Upper lobe of left lung (tissue), 6 donors: ENCODE measurements at regions not wholly inside any gene's neighbourhood (a gene's known extent, or its start where the extent isn't known, plus 50 kb on each side); places are given as distances from the start of the nearest gene placed in this dataset.
A peak's percentile ranks its signal among the peaks of the same experiment; 100 is the strongest.

Source experiments
- ATAC-seq, 2 donors: fragments of 200-7000 bp; cut with Tn5 transposase; one replicate each; pipeline ENCODE4 v1.9.1; 2022; ENCODE audit warnings: mild to moderate bottlenecking in 2 of 2, moderate library complexity in 2 of 2; ENCODE audit not compliant: low FRiP score in 2 of 2
- DNase-seq, 2 donors: peaks; one replicate each; pipeline ENCODE4 v3.0.0-alpha.2; 2019 to 2020
- H3K27ac ChIP-seq, 4 donors: fragments of 200-600 bp; sonication (generic); one replicate each; pipeline ENCODE4 v1.5.1; 2016 to 2019
- H3K27me3 ChIP-seq, 4 donors: fragments of 200-600 bp; sonication (generic); one replicate each; pipeline ENCODE4 v1.5.1; 2017 to 2019
- H3K36me3 ChIP-seq, 4 donors: fragments of 200-600 bp; sonication (generic); one replicate each; pipeline ENCODE4 v1.5.1; 2016 to 2019
- H3K4me1 ChIP-seq, 4 donors: fragments of 200-600 bp; sonication (generic); one replicate each; pipeline ENCODE4 v1.5.1; 2018 to 2019
- H3K4me3 ChIP-seq, 4 donors: fragments of 200-600 bp; sonication (generic); one replicate each; pipeline ENCODE4 v1.5.1; 2017 to 2019; ENCODE audit warnings: mild to moderate bottlenecking in 2 of 4, moderate library complexity in 1 of 4
- H3K9me3 ChIP-seq, 4 donors: fragments of 200-600 bp; sonication (generic); one replicate each; pipeline ENCODE4 v1.5.1; 2018 to 2019
- EP300 ChIP-seq, 4 donors: sonication (generic); formaldehyde crosslinking; IDR thresholded peaks; one replicate each; pipeline ENCODE4 v1.5.1; 2017; ENCODE audit warnings: antibody characterized with exemption in 4 of 4, control low read depth in 2 of 4
- POLR2A ChIP-seq, 4 donors: fragments of 450-650 bp; IDR thresholded peaks; one replicate each; pipeline ENCODE4 v1.5.1; 2016 to 2017; ENCODE audit warnings: antibody characterized with exemption in 4 of 4, mild to moderate bottlenecking in 2 of 4
- POLR2AphosphoS5 ChIP-seq, 2 donors: sonication (generic); formaldehyde crosslinking; IDR thresholded peaks; one replicate each; pipeline ENCODE4 v1.5.1; 2017; ENCODE audit warnings: antibody characterized with exemption in 2 of 2
- WGBS, 2 donors: methylation state at CpG; one replicate each; pipeline ENCODE4 v1.1.5; 2017 to 2018; 5-methylcytosine and 5-hydroxymethylcytosine counted together
- TF ChIP-seq, protein P1 (sequence below), 6 experiments: fragments of 450-650 bp in 4 of 6; fragments of 200-600 bp in 2 of 6; sonication (generic) in 2 of 6; IDR thresholded peaks; one replicate each; pipeline ENCODE4 v1.5.1; 2016 to 2019; ENCODE audit warnings: antibody characterized with exemption in 6 of 6
- donor health status: DM: no; HTN: no; CAD: no; lungs with moderate emphysema.
- donor health status: DM: no; HTN: yes; CAD: no; lungs with severe emphysema.

GRCh38 chr5:74112372-74113195, 486.6 kb downstream of the ARHGEF28 start:
- no peaks in the 10 kb centered on the region for H3K27me3 ChIP-seq
- no peaks in the 10 kb centered on the region for H3K36me3 ChIP-seq
- 85 to 95% methylated on average over 3 of the region's 3 CpGs for WGBS, 2 donors
- no peak for TF ChIP-seq POLR2A (IDR thresholded peaks at IDR 0.05)
- TF ChIP-seq, protein P1, sequence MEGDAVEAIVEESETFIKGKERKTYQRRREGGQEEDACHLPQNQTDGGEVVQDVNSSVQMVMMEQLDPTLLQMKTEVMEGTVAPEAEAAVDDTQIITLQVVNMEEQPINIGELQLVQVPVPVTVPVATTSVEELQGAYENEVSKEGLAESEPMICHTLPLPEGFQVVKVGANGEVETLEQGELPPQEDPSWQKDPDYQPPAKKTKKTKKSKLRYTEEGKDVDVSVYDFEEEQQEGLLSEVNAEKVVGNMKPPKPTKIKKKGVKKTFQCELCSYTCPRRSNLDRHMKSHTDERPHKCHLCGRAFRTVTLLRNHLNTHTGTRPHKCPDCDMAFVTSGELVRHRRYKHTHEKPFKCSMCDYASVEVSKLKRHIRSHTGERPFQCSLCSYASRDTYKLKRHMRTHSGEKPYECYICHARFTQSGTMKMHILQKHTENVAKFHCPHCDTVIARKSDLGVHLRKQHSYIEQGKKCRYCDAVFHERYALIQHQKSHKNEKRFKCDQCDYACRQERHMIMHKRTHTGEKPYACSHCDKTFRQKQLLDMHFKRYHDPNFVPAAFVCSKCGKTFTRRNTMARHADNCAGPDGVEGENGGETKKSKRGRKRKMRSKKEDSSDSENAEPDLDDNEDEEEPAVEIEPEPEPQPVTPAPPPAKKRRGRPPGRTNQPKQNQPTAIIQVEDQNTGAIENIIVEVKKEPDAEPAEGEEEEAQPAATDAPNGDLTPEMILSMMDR (IDR thresholded peaks at IDR 0.05), result no peak
- H3K4me3 ChIP-seq, result no peak overlapping the region
- ATAC-seq (no peak), DNase-seq (no peak)
- H3K4me1 ChIP-seq, result no peaks in the 10 kb centered on the region
- no peak overlapping the region for H3K27ac ChIP-seq
- no peaks in the 10 kb centered on the region for H3K9me3 ChIP-seq

- WGBS, 2 donors, result 47 to 56% methylated on average over 2 of the region's 2 CpGs
- ATAC-seq (no peak), DNase-seq (no peak)
- Histone ChIP-seq H3K27me3 (no peaks in the 10 kb centered on the region), H3K9me3 (no peaks in the 10 kb centered on the region), H3K4me1 (no peaks in the 10 kb centered on the region), H3K4me3 (no peak overlapping the region), H3K27ac (no peak overlapping the region), H3K36me3 (no peaks in the 10 kb centered on the region)
- no peak for TF ChIP-seq EP300 (IDR thresholded peaks at IDR 0.05)
- TF ChIP-seq, protein P1 (IDR thresholded peaks at IDR 0.05), result no peak
- no peak for TF ChIP-seq POLR2A (IDR thresholded peaks at IDR 0.05)
- TF ChIP-seq POLR2AphosphoS5 (IDR thresholded peaks at IDR 0.05), result no peak
Observed at GRCh38 chr5:74111764-74112163, 485.8 kb downstream of the ARHGEF28 start.

DNA sequence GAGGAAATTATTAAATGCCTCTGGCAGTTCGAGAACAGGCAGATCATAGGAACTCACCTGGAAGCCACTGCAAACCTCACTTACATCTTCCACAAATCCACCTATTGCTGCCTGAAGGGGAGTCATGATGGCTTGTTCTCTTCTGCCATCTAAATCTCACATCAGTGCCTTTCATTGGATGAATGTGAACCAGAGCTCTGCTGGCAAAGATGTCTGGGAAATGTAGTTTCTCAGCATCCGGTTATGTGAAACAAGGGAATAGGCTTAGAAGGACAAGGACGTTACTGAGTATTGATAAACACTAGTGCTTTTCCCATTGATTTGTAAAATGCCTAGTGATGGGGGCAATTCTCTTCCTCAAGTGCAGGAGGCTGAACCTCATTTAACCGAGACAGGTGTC, 483.3 kb downstream of the ARHGEF28 start:
- no peak for TF ChIP-seq POLR2A (IDR thresholded peaks at IDR 0.05)
- TF ChIP-seq POLR2AphosphoS5 (IDR thresholded peaks at IDR 0.05), result no peak
- TF ChIP-seq, protein P1 (IDR thresholded peaks at IDR 0.05), result no peak
- no peak for TF ChIP-seq EP300 (IDR thresholded peaks at IDR 0.05)
- ATAC-seq, result no peak
- Histone ChIP-seq H3K27me3 (no peaks in the 10 kb centered on the region), H3K4me3 (no peak overlapping the region), H3K36me3 (no peaks in the 10 kb centered on the region), H3K4me1 (peaks cover 4 to 10% (median 9%) of the 10 kb centered on the region in 4 donors), H3K27ac (no peak overlapping the region), H3K9me3 (no peaks in the 10 kb centered on the region)
- no peak for DNase-seq
- 87 to 89% methylated on average over 4 of the region's 4 CpGs for WGBS, 2 donors

DNA sequence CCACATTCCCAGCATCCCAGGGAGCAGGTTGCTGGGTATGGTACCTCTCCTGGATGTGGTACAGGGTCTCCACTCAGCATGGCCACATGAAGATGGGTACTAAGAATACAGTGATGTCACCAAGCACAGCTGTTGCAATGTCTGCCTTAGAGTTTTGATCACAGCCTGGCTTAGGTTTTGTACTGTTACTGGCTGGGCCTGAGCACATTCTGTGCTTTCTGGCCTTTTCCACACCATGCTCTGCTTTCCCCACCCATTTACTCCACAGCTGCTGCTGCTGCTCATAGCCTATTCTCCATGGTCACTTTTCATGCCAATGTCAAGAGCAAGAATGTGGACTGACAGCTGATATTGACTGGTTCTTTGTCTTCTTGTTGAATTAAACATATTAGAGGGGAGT, 481.9 kb downstream of the ARHGEF28 start:
- DNase-seq (no peak), ATAC-seq (peak in 1 of 2 donors; percentile 80)
- H3K4me1 ChIP-seq, result peaks cover 11 to 24% (median 20%) of the 10 kb centered on the region in 4 donors
- H3K27ac ChIP-seq, result no peak overlapping the region
- H3K4me3 ChIP-seq, result no peak overlapping the region
- TF ChIP-seq EP300 (IDR thresholded peaks at IDR 0.05), result no peak
- TF ChIP-seq, protein P1 (IDR thresholded peaks at IDR 0.05), result no peak
- no peak for TF ChIP-seq POLR2A (IDR thresholded peaks at IDR 0.05)
- TF ChIP-seq POLR2AphosphoS5 (IDR thresholded peaks at IDR 0.05), result peak in 1 of 2 donors; percentile 34
- no peaks in the 10 kb centered on the region for H3K27me3 ChIP-seq
- H3K9me3 ChIP-seq, result no peaks in the 10 kb centered on the region
- H3K36me3 ChIP-seq, result no peaks in the 10 kb centered on the region
